HepG2 (cell line): ENCODE measurements at regions not wholly inside any gene's neighbourhood (a gene's known extent, or its start where the extent isn't known, plus 50 kb on each side); places are given as distances from the start of the nearest gene placed in this dataset.

Experiments
- ATAC-seq: fragments of 200-7000 bp; cut with Tn5 transposase; 3 replicates; pipeline ENCODE4 v1.9.1; 2020; ENCODE audit warnings: mild to moderate bottlenecking, moderate library complexity
- BruUV-seq: library from RNA; stranded (reverse); fragments of 400-500 nt; replicated peaks from 2 replicates; lab custom pipeline; 2021; lab: Mats Ljungman, UMichigan
- CTCF ChIA-PET: fragments of 300-600 bp; formaldehyde crosslinking; extraction: SDS; loops from one replicate; lab custom pipeline; 2021; ENCODE audit warnings: low total read pairs, inconsistent platforms, low intra/inter-chr PET ratio; lab: Yijun Ruan, JAX
- POLR2A ChIA-PET: fragments of 350-600 bp; sonication (Branson Sonifier 250); formaldehyde crosslinking; loops from one replicate; lab custom pipeline; 2020; ENCODE audit warnings: antibody characterized with exemption, inconsistent platforms; lab: Yijun Ruan, JAX
- DNase-seq: peaks from one replicate; pipeline ENCODE4 v3.0.0-alpha.2; 2015; ENCODE audit warnings: low spot score
- FAIRE-seq: peaks from 3 replicates; lab custom pipeline; 2011; peaks lifted over from hg19 to GRCh38; lab: Jason Lieb, UNC
- H2AFZ ChIP-seq: one replicate; pipeline ENCODE4 v1.6.1; 2011; ENCODE audit warnings: low read length, inconsistent platforms
- H3K27ac ChIP-seq: fragments of 300-600 bp; 3 replicates; pipeline ENCODE4 v1.8.0; 2011; ENCODE audit warnings: mixed run types, mild to moderate bottlenecking, mixed read lengths, low read length, inconsistent platforms; ENCODE audit not compliant: insufficient read depth; ENCODE audit errors: extremely low read length
- H3K27me3 ChIP-seq, 2 experiments: fragments of 200-600 bp in 1 of 2; 2 replicates in 1 of 2; 3 replicates in 1 of 2; pipeline versions ENCODE4 v1.6.0 to v1.8.0; 2011; ENCODE audit warnings: low read length in 2 of 2, mild to moderate bottlenecking in 2 of 2, moderate library complexity in 2 of 2, inconsistent platforms in 1 of 2; ENCODE audit not compliant: insufficient read depth in 2 of 2, control insufficient read depth in 1 of 2
- H3K36me3 ChIP-seq, 2 experiments: fragments of 200-600 bp in 1 of 2; replicated peaks in 1 of 2; 2 replicates in 1 of 2; 3 replicates in 1 of 2; pipeline versions ENCODE4 v1.5.1 to v1.8.0; 2011; ENCODE audit warnings: low read length in 2 of 2, inconsistent platforms in 1 of 2; ENCODE audit not compliant: insufficient read depth in 2 of 2, control insufficient read depth in 1 of 2
- H3K4me1 ChIP-seq: 2 replicates; pipeline ENCODE4 v1.5.1; 2012; ENCODE audit warnings: low read length, inconsistent platforms; ENCODE audit not compliant: insufficient read depth
- H3K4me2 ChIP-seq: 2 replicates; pipeline ENCODE4 v1.6.0; 2011; ENCODE audit warnings: low read depth, low read length, inconsistent platforms
- H3K4me3 ChIP-seq, 3 experiments: fragments of 200-600 bp in 1 of 3; sonication (generic), shearing (Covaris generic) in 1 of 3; replicated peaks in 1 of 3; 2 replicates each; pipeline ENCODE4 v1.5.1; 2011 to 2016; ENCODE audit warnings: low read length in 3 of 3, inconsistent platforms in 2 of 3, low read depth in 2 of 3, mild to moderate bottlenecking in 2 of 3, control low read depth in 1 of 3, mixed read lengths in 1 of 3; ENCODE audit not compliant: insufficient read depth in 1 of 3
- H3K79me2 ChIP-seq: one replicate; pipeline ENCODE4 v1.6.1; 2011; ENCODE audit warnings: low read length, inconsistent platforms; ENCODE audit not compliant: insufficient read depth
- H3K9ac ChIP-seq: 2 replicates; pipeline ENCODE4 v1.6.0; 2011; ENCODE audit warnings: mild to moderate bottlenecking, low read depth, low read length, inconsistent platforms; ENCODE audit not compliant: insufficient read depth
- H3K9me3 ChIP-seq: 2 replicates; pipeline ENCODE4 v1.5.1; 2012; ENCODE audit warnings: mild to moderate bottlenecking, low read length
- H4K20me1 ChIP-seq: 2 replicates; pipeline ENCODE4 v1.6.0; 2011; ENCODE audit warnings: inconsistent platforms, mild to moderate bottlenecking, low read length, moderate library complexity; ENCODE audit not compliant: insufficient read depth
- CBX1 ChIP-seq: IDR thresholded peaks from one replicate; pipeline ENCODE4 v1.6.1; 2016; ENCODE audit warnings: antibody characterized with exemption, low read depth
- HDAC6 ChIP-seq: fragments of 200-600 bp; sonication (generic); IDR thresholded peaks from 2 replicates; pipeline ENCODE4 v1.7.0; 2017; ENCODE audit warnings: mild to moderate bottlenecking, antibody characterized with exemption, low read length, low read depth
- HIVEP1 ChIP-seq: sonication (generic); formaldehyde crosslinking; IDR thresholded peaks from 2 replicates; pipeline ENCODE4 v1.4.0; 2020; ENCODE audit warnings: mild to moderate bottlenecking, missing genetic modification reagents
- LCORL ChIP-seq, 2 experiments: fragments of 450-650 bp in 1 of 2; sonication (generic) in 1 of 2; formaldehyde crosslinking in 1 of 2; IDR thresholded peaks; 2 replicates each; pipeline versions ENCODE4 v1.5.0 to v1.6.1; 2017 to 2020; ENCODE audit warnings: antibody characterized with exemption in 1 of 2, missing genetic modification reagents in 1 of 2
- MAZ ChIP-seq, 2 experiments: sonication (generic) in 1 of 2; formaldehyde crosslinking in 1 of 2; IDR thresholded peaks; 2 replicates each; pipeline versions ENCODE4 v1.5.0 to v1.6.1; 2012 to 2020; ENCODE audit warnings: low read depth in 2 of 2, mild to moderate bottlenecking in 2 of 2, borderline replicate concordance in 1 of 2, improper control_type of control experiment in 1 of 2, low read length in 1 of 2, missing genetic modification reagents in 1 of 2, moderate library complexity in 1 of 2
- MED8 ChIP-seq: sonication (generic); formaldehyde crosslinking; IDR thresholded peaks from 2 replicates; pipeline ENCODE4 v1.8.1; 2023; ENCODE audit warnings: mild to moderate bottlenecking, missing genetic modification reagents; ENCODE audit not compliant: insufficient replicate concordance
- NCOA1 ChIP-seq: sonication (generic); formaldehyde crosslinking; IDR thresholded peaks from 2 replicates; pipeline ENCODE4 v1.9.0; 2021; ENCODE audit warnings: missing genetic modification reagents
- NCOA5 ChIP-seq: sonication (generic); formaldehyde crosslinking; IDR thresholded peaks from 2 replicates; pipeline ENCODE4 v1.4.0; 2020; ENCODE audit warnings: missing genetic modification reagents
- POLR2AphosphoS2 ChIP-seq: IDR thresholded peaks from 2 replicates; pipeline ENCODE4 v1.6.1; 2011; ENCODE audit warnings: low read depth, low read length, improper control_type of control experiment
- RARA ChIP-seq: IDR thresholded peaks from 2 replicates; pipeline ENCODE4 v1.6.1; 2016; ENCODE audit warnings: missing genetic modification reagents, missing compliant biosample characterization
- RFX3 ChIP-seq: IDR thresholded peaks from 2 replicates; pipeline ENCODE4 v1.6.1; 2016; ENCODE audit warnings: missing biosample characterization, missing genetic modification reagents
- RFXANK ChIP-seq: IDR thresholded peaks from 2 replicates; pipeline ENCODE4 v1.6.1; 2016
- SMAD9 ChIP-seq: sonication (generic); formaldehyde crosslinking; IDR thresholded peaks from 2 replicates; pipeline ENCODE4 v1.5.1; 2020; ENCODE audit warnings: mild to moderate bottlenecking, missing genetic modification reagents
- ZNF143 ChIP-seq: sonication (generic); formaldehyde crosslinking; IDR thresholded peaks from 2 replicates; pipeline ENCODE4 v1.4.0; 2020; ENCODE audit warnings: missing genetic modification reagents
- ZNF205 ChIP-seq: IDR thresholded peaks from 2 replicates; pipeline ENCODE4 v1.6.1; 2018; ENCODE audit warnings: missing biosample characterization, missing genetic modification reagents
- ZNF335 ChIP-seq: sonication (generic); formaldehyde crosslinking; IDR thresholded peaks from 2 replicates; pipeline ENCODE4 v1.4.0; 2020; ENCODE audit warnings: missing genetic modification reagents
- ZNF484 ChIP-seq: sonication (generic); formaldehyde crosslinking; IDR thresholded peaks from 2 replicates; pipeline ENCODE4 v1.5.1; 2020; ENCODE audit warnings: mild to moderate bottlenecking, low read depth, missing genetic modification reagents, borderline replicate concordance
- WGBS: methylation state at CpG from one replicate; pipeline ENCODE4 v1.1.6; 2017; ENCODE audit warnings: low lambda C conversion rate; 5-methylcytosine and 5-hydroxymethylcytosine counted together
- in situ Hi-C: cut with HindIII; loops from 2 replicates; pipeline ENCODE4 v1.10.0; 2017; ENCODE audit warnings: low pct_unique_long_range_greater_than_20kb; ENCODE audit not compliant: extremely low pct_ligation_motif_present
- intact Hi-C: fragments of 100-400 bp; cut with micrococcal nuclease; formaldehyde crosslinking; loops from one replicate; pipeline ENCODE4 v1.10.0; 2022; ENCODE audit not compliant: unreplicated experiment
- TF ChIP-seq, protein P1 (sequence below): sonication (generic); formaldehyde crosslinking; IDR thresholded peaks from 2 replicates; pipeline ENCODE4 v1.9.0; 2021; ENCODE audit warnings: missing genetic modification reagents, borderline replicate concordance
- TF ChIP-seq, protein P2 (sequence below): sonication (generic); formaldehyde crosslinking; IDR thresholded peaks from 2 replicates; pipeline ENCODE4 v1.4.0; 2020; ENCODE audit warnings: missing genetic modification reagents

DNA sequence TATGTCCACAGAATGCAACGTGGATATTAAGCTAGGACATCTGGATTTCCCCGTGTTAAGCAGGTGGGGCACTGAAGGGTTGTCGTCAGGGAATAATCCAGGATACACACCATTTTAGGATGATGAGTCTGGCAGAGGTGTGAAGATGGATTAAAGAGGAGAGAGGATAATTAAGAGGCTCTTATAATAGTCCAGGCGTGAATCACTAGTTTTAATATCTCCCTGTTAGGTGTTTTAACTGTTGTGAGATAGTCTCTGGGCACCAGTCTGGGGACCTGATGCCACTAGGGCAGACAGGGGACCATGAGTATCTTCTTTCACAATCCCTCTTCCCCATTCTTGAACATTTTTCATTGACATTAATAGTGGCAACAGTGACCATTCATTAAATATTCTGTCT lies 216.7 kb downstream of the TBX5 start:
- Histone ChIP-seq H3K27ac (no peak overlapping the region), H4K20me1 (no peaks in the 10 kb centered on the region), H3K4me2 (no peak overlapping the region), H2AFZ (no peak overlapping the region), H3K36me3 (no peaks in the 10 kb centered on the region), H3K4me1 (no peaks in the 10 kb centered on the region), H3K79me2 (no peaks in the 10 kb centered on the region), H3K9ac (no peak overlapping the region), H3K4me3 (no peak overlapping the region), H3K9me3 (no peaks in the 10 kb centered on the region), H3K27me3 (no peaks in the 10 kb centered on the region; a peak in 1 of 5 replicates)
- no peak for FAIRE-seq
- 25% methylated on average over 4 of the region's 4 CpGs for WGBS
- in situ Hi-C loops, result no loop called here
- TF ChIP-seq RARA (CRISPR knock-in tag) (no peak), ZNF143 (CRISPR knock-in tag) (no peak), ZNF205 (CRISPR knock-in tag) (no peak), SMAD9 (CRISPR knock-in tag) (no peak), RFX3 (no peak), HDAC6 (no peak), MED8 (CRISPR knock-in tag) (no peak), CBX1 (no peak), ZNF335 (CRISPR knock-in tag) (no peak), RFXANK (CRISPR knock-in tag) (no peak), NCOA5 (no peak), LCORL (IDR thresholded peaks at IDR 0.05) (no peak), LCORL (CRISPR knock-in tag; IDR thresholded peaks at IDR 0.05) (no peak), MAZ (IDR thresholded peaks at IDR 0.05; ENCODE audit: borderline replicate concordance, low read depth, low read length) (no peak), MAZ (CRISPR knock-in tag; IDR thresholded peaks at IDR 0.05; ENCODE audit: low read depth) (no peak), HIVEP1 (no peak), POLR2AphosphoS2 (no peak), NCOA1 (CRISPR knock-in tag) (no peak), ZNF484 (no peak)
- TF ChIP-seq, protein P1, sequence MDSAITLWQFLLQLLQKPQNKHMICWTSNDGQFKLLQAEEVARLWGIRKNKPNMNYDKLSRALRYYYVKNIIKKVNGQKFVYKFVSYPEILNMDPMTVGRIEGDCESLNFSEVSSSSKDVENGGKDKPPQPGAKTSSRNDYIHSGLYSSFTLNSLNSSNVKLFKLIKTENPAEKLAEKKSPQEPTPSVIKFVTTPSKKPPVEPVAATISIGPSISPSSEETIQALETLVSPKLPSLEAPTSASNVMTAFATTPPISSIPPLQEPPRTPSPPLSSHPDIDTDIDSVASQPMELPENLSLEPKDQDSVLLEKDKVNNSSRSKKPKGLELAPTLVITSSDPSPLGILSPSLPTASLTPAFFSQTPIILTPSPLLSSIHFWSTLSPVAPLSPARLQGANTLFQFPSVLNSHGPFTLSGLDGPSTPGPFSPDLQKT (CRISPR knock-in tag), result no peak
- TF ChIP-seq, protein P2, sequence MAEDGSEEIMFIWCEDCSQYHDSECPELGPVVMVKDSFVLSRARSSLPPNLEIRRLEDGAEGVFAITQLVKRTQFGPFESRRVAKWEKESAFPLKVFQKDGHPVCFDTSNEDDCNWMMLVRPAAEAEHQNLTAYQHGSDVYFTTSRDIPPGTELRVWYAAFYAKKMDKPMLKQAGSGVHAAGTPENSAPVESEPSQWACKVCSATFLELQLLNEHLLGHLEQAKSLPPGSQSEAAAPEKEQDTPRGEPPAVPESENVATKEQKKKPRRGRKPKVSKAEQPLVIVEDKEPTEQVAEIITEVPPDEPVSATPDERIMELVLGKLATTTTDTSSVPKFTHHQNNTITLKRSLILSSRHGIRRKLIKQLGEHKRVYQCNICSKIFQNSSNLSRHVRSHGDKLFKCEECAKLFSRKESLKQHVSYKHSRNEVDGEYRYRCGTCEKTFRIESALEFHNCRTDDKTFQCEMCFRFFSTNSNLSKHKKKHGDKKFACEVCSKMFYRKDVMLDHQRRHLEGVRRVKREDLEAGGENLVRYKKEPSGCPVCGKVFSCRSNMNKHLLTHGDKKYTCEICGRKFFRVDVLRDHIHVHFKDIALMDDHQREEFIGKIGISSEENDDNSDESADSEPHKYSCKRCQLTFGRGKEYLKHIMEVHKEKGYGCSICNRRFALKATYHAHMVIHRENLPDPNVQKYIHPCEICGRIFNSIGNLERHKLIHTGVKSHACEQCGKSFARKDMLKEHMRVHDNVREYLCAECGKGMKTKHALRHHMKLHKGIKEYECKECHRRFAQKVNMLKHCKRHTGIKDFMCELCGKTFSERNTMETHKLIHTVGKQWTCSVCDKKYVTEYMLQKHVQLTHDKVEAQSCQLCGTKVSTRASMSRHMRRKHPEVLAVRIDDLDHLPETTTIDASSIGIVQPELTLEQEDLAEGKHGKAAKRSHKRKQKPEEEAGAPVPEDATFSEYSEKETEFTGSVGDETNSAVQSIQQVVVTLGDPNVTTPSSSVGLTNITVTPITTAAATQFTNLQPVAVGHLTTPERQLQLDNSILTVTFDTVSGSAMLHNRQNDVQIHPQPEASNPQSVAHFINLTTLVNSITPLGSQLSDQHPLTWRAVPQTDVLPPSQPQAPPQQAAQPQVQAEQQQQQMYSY (CRISPR knock-in tag), result no peak
- DNase-seq, result no peak
- no TSS peak for BruUV-seq
- ChIA-PET POLR2A (no interaction called here), CTCF (no interaction called here)
- no peak for ATAC-seq
- intact Hi-C loops, result no loop called here
